ENCODE measurements at regions not wholly inside any gene's neighbourhood (a gene's known extent, or its start where the extent isn't known, plus 50 kb on each side); places are given as distances from the start of the nearest gene placed in this dataset.

DNA sequence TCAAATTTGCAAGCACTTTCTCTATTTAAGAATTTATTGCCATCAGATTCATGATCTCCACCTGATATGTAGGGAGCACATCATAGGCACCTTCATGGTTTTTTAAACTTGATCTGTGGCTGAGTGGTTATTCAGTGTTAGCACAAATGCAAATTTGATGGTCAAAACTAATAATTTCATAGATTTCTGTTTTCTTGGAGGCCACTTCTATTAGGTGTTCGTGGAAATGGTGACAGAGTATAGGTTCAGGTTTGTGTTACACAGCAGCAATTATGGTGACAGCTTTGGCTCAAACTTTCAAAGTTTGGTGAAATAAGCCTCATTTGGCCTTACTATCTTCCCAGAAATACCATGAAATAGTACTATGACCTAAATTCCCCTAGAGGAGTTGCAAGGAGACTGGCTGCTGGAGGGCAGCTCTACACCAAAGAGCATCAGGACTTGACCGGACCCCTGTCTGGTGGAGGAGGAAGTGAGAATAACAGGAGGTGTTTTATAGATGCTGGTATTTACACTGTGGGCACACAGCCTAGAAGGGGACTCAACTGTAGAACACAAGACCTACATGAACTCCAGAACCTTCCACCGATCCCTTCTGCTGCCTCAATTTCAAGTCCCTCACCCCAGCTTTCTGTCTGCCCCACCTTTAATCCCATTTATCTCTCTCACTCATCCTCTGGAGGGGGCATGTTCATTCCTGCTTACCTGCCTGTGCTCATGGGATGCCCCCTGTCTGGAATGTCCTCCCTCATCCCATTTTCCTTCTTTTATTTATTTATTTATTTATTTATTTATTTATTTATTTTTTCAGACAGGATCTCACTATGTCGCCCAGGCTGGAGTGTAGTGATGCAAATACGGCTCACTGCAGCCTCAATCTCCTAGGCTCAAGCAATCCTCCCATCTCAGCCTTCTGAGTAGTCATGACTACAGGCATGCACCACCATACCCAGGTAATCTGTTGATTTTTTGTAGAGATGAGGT, 132.9 kb upstream of the SIX2 start:
- TF ChIP-seq PAX5 (IDR thresholded peaks at IDR 0.05; ENCODE audit: insufficient read depth, low read length, severe bottlenecking) (no peak), POLR2A (IDR thresholded peaks at IDR 0.05; ENCODE audit: low read depth, low read length) (no peak), POLR2AphosphoS5 (IDR thresholded peaks at IDR 0.05; ENCODE audit: low read depth, low read length) (no peak), POU2F2 (IDR thresholded peaks at IDR 0.05; ENCODE audit: low read depth, low read length) (no peak), TAF1 (IDR thresholded peaks at IDR 0.05; ENCODE audit: low read depth, low read length) (no peak), SPI1 (IDR thresholded peaks at IDR 0.05; ENCODE audit: low read depth, low read length) (peak; percentile 56)
